Retina (tissue), 1 donor: ENCODE measurements at regions not wholly inside any gene's neighbourhood (a gene's known extent, or its start where the extent isn't known, plus 50 kb on each side); places are given as distances from the start of the nearest gene placed in this dataset.

ENCODE experiments used
- DNase-seq: peaks from one replicate; pipeline ENCODE4 v3.0.0-alpha.2; 2016

DNA sequence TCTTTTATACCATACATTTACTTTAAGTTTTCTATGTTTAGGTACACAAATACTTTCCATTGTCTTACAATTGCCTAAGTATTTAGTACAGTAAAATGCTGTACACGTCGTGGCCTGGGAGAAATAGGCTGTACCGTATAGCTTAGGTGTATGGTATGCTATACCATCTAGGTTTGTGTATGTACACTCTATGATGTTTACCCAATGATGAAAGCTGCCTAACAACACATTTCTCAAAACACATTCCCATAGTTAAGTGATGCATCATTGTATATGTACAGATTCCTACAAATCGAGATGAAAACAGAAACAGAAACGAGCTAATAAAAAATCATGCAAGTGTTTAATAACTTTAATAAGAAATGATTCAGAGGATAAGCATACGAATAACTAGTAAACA lies 51.6 kb downstream of the SPANXA2 start:
- no peak for DNase-seq

DNA sequence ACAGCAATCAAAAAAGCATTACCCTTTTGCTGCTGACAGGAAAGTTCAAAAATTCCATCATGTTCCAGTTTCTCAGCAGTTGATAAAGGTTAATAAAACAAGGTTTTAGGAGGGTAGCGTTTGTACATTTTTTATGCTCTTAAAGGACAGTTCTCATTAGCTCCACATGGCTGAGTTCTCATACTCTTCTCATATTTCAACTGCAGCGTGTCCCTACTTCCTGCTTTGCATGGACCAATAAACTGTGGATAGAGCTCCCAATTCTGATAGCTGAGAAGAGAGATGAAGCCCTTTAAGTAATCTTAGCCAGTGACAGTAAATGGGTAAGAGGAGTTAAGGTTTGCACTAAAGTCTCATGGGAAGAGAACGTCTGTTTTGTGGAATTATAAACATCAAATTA lies 53.5 kb downstream of the SPANXA2 start:
- peak; percentile 3 for DNase-seq
